Colonic mucosa (tissue), 4 donors: ENCODE measurements at regions not wholly inside any gene's neighbourhood (a gene's known extent, or its start where the extent isn't known, plus 50 kb on each side); places are given as distances from the start of the nearest gene placed in this dataset.

ENCODE experiments used
- DNase-seq: peaks from one replicate; pipeline ENCODE4 v3.0.0-alpha.2; 2020
- H3K27ac ChIP-seq: fragments of 200-600 bp; one replicate; pipeline ENCODE4 v1.8.0; 2021
- H3K27me3 ChIP-seq: fragments of 200-600 bp; one replicate; pipeline ENCODE4 v1.8.0; 2021
- H3K36me3 ChIP-seq: fragments of 200-600 bp; one replicate; pipeline ENCODE4 v1.8.0; 2021
- H3K4me1 ChIP-seq: fragments of 200-600 bp; one replicate; pipeline ENCODE4 v1.8.0; 2021; ENCODE audit warnings: mild to moderate bottlenecking
- H3K4me3 ChIP-seq: fragments of 200-600 bp; one replicate; pipeline ENCODE4 v1.8.0; 2021
- H3K9ac ChIP-seq, 2 donors: one replicate each; pipeline ENCODE4 v1.7.0; 2013; ENCODE audit warnings: control low read depth in 2 of 2, low read depth in 2 of 2, low read length in 2 of 2
- H3K9me3 ChIP-seq: fragments of 200-600 bp; one replicate; pipeline ENCODE4 v1.8.0; 2021
- intact Hi-C: fragments of 100-400 bp; cut with DNase I; formaldehyde crosslinking; loops from one replicate; pipeline ENCODE4 v1.14.1; 2022
- TF ChIP-seq, protein P1 (sequence below): fragments of 200-600 bp; IDR thresholded peaks from one replicate; pipeline ENCODE4 v1.8.0; 2022; ENCODE audit warnings: antibody characterized with exemption, mild to moderate bottlenecking
- donor health status: healthy.
- donor health status: DM: no; HTN: no; CAD: no.
- donor health status: DM: no; HTN: no; CAD: no.

DNA sequence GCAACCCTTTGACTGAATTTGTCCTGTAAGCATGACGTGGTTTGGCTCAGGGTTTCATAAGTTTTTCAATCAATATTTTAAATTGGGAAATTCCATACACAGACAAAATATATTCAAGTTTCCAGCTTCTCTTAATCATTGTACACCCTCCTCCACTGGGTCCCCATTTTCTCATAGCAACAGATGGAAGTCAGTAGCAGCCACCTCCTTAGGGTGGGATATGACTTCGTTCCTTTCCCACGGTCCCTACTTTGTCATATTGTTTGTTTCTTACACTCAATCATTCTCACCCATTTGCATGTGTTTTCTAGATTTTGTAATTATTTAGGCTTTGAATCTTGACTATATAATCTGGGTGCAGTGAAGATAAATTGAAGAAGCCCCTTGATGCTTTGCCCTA is 664.5 kb upstream of the IGFBP7 start:
- Histone ChIP-seq H3K27ac (no peak overlapping the region), H3K9me3 (no peaks in the 10 kb centered on the region), H3K36me3 (no peaks in the 10 kb centered on the region), H3K9ac (no peak overlapping the region), H3K4me3 (no peak overlapping the region), H3K27me3 (no peaks in the 10 kb centered on the region), H3K4me1 (no peaks in the 10 kb centered on the region)
- TF ChIP-seq, protein P1, sequence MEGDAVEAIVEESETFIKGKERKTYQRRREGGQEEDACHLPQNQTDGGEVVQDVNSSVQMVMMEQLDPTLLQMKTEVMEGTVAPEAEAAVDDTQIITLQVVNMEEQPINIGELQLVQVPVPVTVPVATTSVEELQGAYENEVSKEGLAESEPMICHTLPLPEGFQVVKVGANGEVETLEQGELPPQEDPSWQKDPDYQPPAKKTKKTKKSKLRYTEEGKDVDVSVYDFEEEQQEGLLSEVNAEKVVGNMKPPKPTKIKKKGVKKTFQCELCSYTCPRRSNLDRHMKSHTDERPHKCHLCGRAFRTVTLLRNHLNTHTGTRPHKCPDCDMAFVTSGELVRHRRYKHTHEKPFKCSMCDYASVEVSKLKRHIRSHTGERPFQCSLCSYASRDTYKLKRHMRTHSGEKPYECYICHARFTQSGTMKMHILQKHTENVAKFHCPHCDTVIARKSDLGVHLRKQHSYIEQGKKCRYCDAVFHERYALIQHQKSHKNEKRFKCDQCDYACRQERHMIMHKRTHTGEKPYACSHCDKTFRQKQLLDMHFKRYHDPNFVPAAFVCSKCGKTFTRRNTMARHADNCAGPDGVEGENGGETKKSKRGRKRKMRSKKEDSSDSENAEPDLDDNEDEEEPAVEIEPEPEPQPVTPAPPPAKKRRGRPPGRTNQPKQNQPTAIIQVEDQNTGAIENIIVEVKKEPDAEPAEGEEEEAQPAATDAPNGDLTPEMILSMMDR = no peak
- no peak for DNase-seq
- intact Hi-C loops = no loop called here

DNA sequence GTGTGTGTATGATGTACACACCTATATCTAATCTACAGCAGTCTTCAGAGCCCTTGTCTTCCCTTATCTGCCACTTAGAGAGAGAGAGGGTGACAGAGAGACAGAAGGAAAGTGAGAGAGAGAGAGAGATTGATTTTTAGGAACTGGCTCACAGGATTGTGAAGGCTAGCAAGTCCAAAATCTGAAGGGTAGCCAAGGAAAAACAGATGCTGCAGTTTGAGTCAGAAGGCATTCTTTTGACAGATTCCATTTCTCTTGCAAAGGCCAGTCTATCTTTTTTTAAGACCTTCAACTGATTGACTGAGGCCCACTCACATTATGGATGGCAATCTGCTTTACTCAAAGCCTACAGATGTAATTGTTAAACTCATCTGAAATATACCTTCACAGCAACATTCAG is 664.0 kb upstream of the IGFBP7 start:
- DNase-seq = no peak
- H3K36me3 ChIP-seq = no peaks in the 10 kb centered on the region
- H3K9ac ChIP-seq = no peak overlapping the region
- TF ChIP-seq, protein P1 = no peak
- H3K4me1 ChIP-seq = no peaks in the 10 kb centered on the region
- H3K27me3 ChIP-seq = no peaks in the 10 kb centered on the region
- no peak overlapping the region for H3K27ac ChIP-seq
- intact Hi-C loops = no loop called here
- H3K9me3 ChIP-seq = no peaks in the 10 kb centered on the region
- no peak overlapping the region for H3K4me3 ChIP-seq

DNA sequence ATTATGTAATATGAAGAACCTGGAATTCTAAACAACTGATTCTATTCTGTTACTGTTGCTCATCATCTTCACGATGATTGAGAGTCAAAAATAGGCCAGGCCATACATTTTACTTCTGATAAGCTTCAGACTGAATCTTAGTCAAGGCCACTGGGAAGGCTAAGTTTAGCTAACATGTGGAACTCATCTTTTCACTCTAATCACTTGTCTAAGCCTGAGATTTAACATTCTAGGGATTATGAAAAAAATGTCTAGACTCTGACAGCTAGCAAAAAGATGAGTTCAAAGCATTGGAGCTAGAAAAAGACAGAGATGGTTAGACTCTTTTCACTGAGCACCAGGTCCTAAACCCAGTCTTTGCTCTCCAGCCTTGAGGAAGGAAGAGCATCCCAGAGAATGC is 656.2 kb upstream of the IGFBP7 start:
- Histone ChIP-seq H3K4me3 (no peak overlapping the region), H3K9ac (no peak overlapping the region), H3K4me1 (no peaks in the 10 kb centered on the region), H3K9me3 (no peaks in the 10 kb centered on the region), H3K27me3 (no peaks in the 10 kb centered on the region), H3K36me3 (no peaks in the 10 kb centered on the region), H3K27ac (no peak overlapping the region)
- TF ChIP-seq, protein P1 = no peak
- intact Hi-C loops = no loop called here
- no peak for DNase-seq

DNA sequence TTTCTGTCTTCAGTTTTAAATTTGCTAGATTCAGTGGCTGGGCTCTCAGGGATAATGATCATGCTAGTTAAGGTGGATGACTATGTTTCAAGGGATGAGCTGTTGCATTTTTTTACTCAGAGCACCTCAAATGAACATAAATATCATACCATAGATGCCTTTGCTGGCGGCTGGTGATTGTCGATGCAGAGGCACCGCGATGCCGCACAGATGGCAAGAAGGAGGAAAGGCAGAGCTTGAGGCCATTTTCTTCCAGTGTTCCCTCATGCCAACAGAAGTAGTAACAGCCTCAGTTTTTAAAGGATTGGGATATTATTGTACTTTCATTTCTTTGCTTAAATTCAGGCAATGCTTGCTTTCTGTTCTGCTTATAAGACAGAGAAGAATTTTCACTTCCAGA is 654.7 kb upstream of the IGFBP7 start:
- no peaks in the 10 kb centered on the region for H3K9me3 ChIP-seq
- TF ChIP-seq, protein P1 = no peak
- no peak overlapping the region for H3K27ac ChIP-seq
- H3K36me3 ChIP-seq = no peaks in the 10 kb centered on the region
- DNase-seq = no peak
- H3K27me3 ChIP-seq = no peaks in the 10 kb centered on the region
- intact Hi-C loops = no loop called here
- no peaks in the 10 kb centered on the region for H3K4me1 ChIP-seq
- H3K9ac ChIP-seq = no peak overlapping the region
- no peak overlapping the region for H3K4me3 ChIP-seq

DNA sequence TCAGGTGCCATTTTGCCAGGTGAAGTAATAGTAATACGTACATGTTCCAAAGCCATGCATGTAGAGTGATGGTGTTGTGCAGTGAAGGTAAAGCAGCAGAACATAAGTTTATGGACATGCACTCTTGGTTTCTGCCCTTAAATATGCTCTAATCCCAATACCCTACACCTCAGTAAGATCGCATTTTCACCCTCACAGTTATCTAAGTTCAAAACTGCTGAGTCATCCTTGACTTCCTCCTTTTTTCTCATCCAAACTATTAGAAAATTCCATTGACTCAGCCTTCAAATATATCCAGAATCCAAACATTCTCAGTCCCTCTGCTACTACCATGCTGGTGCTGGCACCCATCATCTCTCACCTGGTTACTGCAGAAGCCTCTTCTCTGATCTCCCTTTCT is 652.9 kb upstream of the IGFBP7 start:
- H3K9ac ChIP-seq = no peak overlapping the region
- H3K4me1 ChIP-seq = no peaks in the 10 kb centered on the region
- H3K27ac ChIP-seq = no peak overlapping the region
- intact Hi-C loops = no loop called here
- no peaks in the 10 kb centered on the region for H3K36me3 ChIP-seq
- H3K27me3 ChIP-seq = no peaks in the 10 kb centered on the region
- H3K4me3 ChIP-seq = no peak overlapping the region
- no peaks in the 10 kb centered on the region for H3K9me3 ChIP-seq
- no peak for DNase-seq
- TF ChIP-seq, protein P1 = no peak
